Ascending aorta (tissue), 2 donors: ENCODE measurements at regions not wholly inside any gene's neighbourhood (a gene's known extent, or its start where the extent isn't known, plus 50 kb on each side); places are given as distances from the start of the nearest gene placed in this dataset.

Source experiments
- DNase-seq, 2 donors: peaks; one replicate each; pipeline ENCODE4 v3.0.0-alpha.2; 2019; ENCODE audit warnings: low spot score in 2 of 2
- H3K27ac ChIP-seq, 2 donors: fragments of 200-600 bp; sonication (generic); one replicate each; pipeline ENCODE4 v1.5.1; 2016 to 2017; ENCODE audit warnings: mild to moderate bottlenecking in 1 of 2
- H3K27me3 ChIP-seq: fragments of 200-600 bp; sonication (generic); one replicate; pipeline ENCODE4 v1.5.1; 2017
- H3K36me3 ChIP-seq, 2 donors: fragments of 200-600 bp; sonication (generic); one replicate each; pipeline ENCODE4 v1.5.1; 2016
- H3K4me1 ChIP-seq, 2 donors: fragments of 200-600 bp; sonication (generic); one replicate each; pipeline ENCODE4 v1.5.1; 2016 to 2017; ENCODE audit warnings: mild to moderate bottlenecking in 1 of 2
- H3K4me3 ChIP-seq, 2 donors: fragments of 200-600 bp; sonication (generic); one replicate each; pipeline ENCODE4 v1.5.1; 2016 to 2017; ENCODE audit warnings: mild to moderate bottlenecking in 1 of 2
- H3K9me3 ChIP-seq, 2 donors: fragments of 200-600 bp; sonication (generic); one replicate each; pipeline ENCODE4 v1.5.1; 2016
- CTCF ChIP-seq, 3 experiments: fragments of 200-600 bp in 2 of 3; fragments of 450-650 bp in 1 of 3; sonication (generic) in 2 of 3; IDR thresholded peaks; one replicate each; pipeline ENCODE4 v1.5.1; 2016 to 2019; ENCODE audit warnings: antibody characterized with exemption in 3 of 3, mild to moderate bottlenecking in 1 of 3, moderate library complexity in 1 of 3
- intact Hi-C: fragments of 100-400 bp; cut with DNase I; formaldehyde crosslinking; loops from one replicate; pipeline ENCODE4 v1.15.1; 2023

GRCh38 chr14:101235335-101236103 is 325.8 kb upstream of the DIO3 start:
- no peak overlapping the region for H3K27ac ChIP-seq
- H3K27me3 ChIP-seq: no peaks in the 10 kb centered on the region
- no peaks in the 10 kb centered on the region for H3K4me1 ChIP-seq
- peak in 2 of 3 experiments; percentile 28 to 42 for TF ChIP-seq CTCF (IDR thresholded peaks at IDR 0.05)
- intact Hi-C loops: no loop called here
- H3K36me3 ChIP-seq: no peaks in the 10 kb centered on the region
- H3K9me3 ChIP-seq: no peaks in the 10 kb centered on the region
- no peak overlapping the region for H3K4me3 ChIP-seq
- peak in 1 of 2 donors; percentile 57 for DNase-seq

- no peaks in the 10 kb centered on the region for H3K9me3 ChIP-seq
- intact Hi-C loops: no loop called here
- peak in 1 of 2 donors; percentile 41 for DNase-seq
- TF ChIP-seq CTCF (IDR thresholded peaks at IDR 0.05): no peak
- no peak overlapping the region for H3K4me3 ChIP-seq
- H3K36me3 ChIP-seq: no peaks in the 10 kb centered on the region
- no peaks in the 10 kb centered on the region for H3K4me1 ChIP-seq
- no peak overlapping the region for H3K27ac ChIP-seq
- no peaks in the 10 kb centered on the region for H3K27me3 ChIP-seq
Observed at GRCh38 chr14:101236496-101237251, 324.6 kb upstream of the DIO3 start.

GRCh38 chr14:101237252-101237616 is 324.1 kb upstream of the DIO3 start:
- no peaks in the 10 kb centered on the region for H3K36me3 ChIP-seq
- no peaks in the 10 kb centered on the region for H3K9me3 ChIP-seq
- no peaks in the 10 kb centered on the region for H3K27me3 ChIP-seq
- TF ChIP-seq CTCF (IDR thresholded peaks at IDR 0.05): no peak
- DNase-seq: no peak
- H3K4me3 ChIP-seq: no peak overlapping the region
- intact Hi-C loops: no loop called here
- H3K4me1 ChIP-seq: no peaks in the 10 kb centered on the region
- H3K27ac ChIP-seq: no peak overlapping the region

GRCh38 chr14:101239065-101239464 is 322.2 kb upstream of the DIO3 start:
- TF ChIP-seq CTCF (IDR thresholded peaks at IDR 0.05): no peak
- Histone ChIP-seq H3K27ac (no peak overlapping the region), H3K9me3 (no peaks in the 10 kb centered on the region), H3K27me3 (no peaks in the 10 kb centered on the region), H3K4me3 (no peak overlapping the region), H3K4me1 (no peaks in the 10 kb centered on the region), H3K36me3 (no peaks in the 10 kb centered on the region)
- intact Hi-C loops: no loop called here
- DNase-seq: no peak

GRCh38 chr14:101241147-101241546 is 320.1 kb upstream of the DIO3 start:
- H3K4me3 ChIP-seq: no peak overlapping the region
- H3K9me3 ChIP-seq: no peaks in the 10 kb centered on the region
- no peaks in the 10 kb centered on the region for H3K36me3 ChIP-seq
- no peak for TF ChIP-seq CTCF (IDR thresholded peaks at IDR 0.05)
- intact Hi-C loops: no loop called here
- no peaks in the 10 kb centered on the region for H3K27me3 ChIP-seq
- no peak overlapping the region for H3K27ac ChIP-seq
- H3K4me1 ChIP-seq: no peaks in the 10 kb centered on the region
- no peak for DNase-seq
